PC-3 (cell line): ENCODE measurements at regions not wholly inside any gene's neighbourhood (a gene's known extent, or its start where the extent isn't known, plus 50 kb on each side); places are given as distances from the start of the nearest gene placed in this dataset.

ENCODE experiments used
- EZH2 ChIP-seq: fragments of 300-600 bp; sonication (generic); IDR thresholded peaks from one replicate; pipeline ENCODE4 v1.6.1; 2017; ENCODE audit warnings: antibody characterized with exemption, mild to moderate bottlenecking, low read length; ENCODE audit not compliant: unreplicated experiment
- TF ChIP-seq, protein P1 (sequence below): fragments of 300-600 bp; sonication (generic); conservative IDR thresholded peaks from 2 replicates; pipeline ENCODE4 v1.5.1; 2017; ENCODE audit warnings: antibody characterized with exemption, low read depth, mild to moderate bottlenecking, low read length

- TF ChIP-seq, protein P1, sequence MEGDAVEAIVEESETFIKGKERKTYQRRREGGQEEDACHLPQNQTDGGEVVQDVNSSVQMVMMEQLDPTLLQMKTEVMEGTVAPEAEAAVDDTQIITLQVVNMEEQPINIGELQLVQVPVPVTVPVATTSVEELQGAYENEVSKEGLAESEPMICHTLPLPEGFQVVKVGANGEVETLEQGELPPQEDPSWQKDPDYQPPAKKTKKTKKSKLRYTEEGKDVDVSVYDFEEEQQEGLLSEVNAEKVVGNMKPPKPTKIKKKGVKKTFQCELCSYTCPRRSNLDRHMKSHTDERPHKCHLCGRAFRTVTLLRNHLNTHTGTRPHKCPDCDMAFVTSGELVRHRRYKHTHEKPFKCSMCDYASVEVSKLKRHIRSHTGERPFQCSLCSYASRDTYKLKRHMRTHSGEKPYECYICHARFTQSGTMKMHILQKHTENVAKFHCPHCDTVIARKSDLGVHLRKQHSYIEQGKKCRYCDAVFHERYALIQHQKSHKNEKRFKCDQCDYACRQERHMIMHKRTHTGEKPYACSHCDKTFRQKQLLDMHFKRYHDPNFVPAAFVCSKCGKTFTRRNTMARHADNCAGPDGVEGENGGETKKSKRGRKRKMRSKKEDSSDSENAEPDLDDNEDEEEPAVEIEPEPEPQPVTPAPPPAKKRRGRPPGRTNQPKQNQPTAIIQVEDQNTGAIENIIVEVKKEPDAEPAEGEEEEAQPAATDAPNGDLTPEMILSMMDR: no peak
- no peak for TF ChIP-seq EZH2
Observed at GRCh38 chr1:37305108-37305507, 169.3 kb upstream of the ZC3H12A start.
